ENCODE measurements at regions not wholly inside any gene's neighbourhood (a gene's known extent, or its start where the extent isn't known, plus 50 kb on each side); places are given as distances from the start of the nearest gene placed in this dataset.

DNA sequence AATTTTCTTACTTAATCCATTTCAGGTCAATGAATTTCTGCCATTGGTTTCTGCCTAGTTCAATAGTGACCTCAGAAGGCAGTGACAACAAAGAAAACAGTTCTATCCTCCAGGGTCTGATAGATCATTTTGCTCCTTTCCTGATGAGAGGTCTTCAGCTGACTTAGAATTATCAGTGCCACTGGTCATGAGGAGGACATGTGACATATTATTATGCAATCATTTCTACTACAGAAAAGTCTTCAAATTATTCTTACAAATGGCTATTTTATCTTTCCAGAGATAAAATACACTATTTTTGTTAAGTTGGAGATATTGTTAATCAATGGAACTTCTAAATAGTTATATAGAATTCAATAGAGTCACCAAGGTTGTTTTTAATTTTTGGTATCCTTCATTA lies 360.0 kb upstream of the GALNT5 start:
- TF ChIP-seq, protein P1, sequence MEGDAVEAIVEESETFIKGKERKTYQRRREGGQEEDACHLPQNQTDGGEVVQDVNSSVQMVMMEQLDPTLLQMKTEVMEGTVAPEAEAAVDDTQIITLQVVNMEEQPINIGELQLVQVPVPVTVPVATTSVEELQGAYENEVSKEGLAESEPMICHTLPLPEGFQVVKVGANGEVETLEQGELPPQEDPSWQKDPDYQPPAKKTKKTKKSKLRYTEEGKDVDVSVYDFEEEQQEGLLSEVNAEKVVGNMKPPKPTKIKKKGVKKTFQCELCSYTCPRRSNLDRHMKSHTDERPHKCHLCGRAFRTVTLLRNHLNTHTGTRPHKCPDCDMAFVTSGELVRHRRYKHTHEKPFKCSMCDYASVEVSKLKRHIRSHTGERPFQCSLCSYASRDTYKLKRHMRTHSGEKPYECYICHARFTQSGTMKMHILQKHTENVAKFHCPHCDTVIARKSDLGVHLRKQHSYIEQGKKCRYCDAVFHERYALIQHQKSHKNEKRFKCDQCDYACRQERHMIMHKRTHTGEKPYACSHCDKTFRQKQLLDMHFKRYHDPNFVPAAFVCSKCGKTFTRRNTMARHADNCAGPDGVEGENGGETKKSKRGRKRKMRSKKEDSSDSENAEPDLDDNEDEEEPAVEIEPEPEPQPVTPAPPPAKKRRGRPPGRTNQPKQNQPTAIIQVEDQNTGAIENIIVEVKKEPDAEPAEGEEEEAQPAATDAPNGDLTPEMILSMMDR (IDR thresholded peaks at IDR 0.05; ENCODE audit: control insufficient read depth, extremely low read depth, insufficient read depth): no peak
- DNase-seq (ENCODE audit: low read depth): no peak
- H3K4me3 ChIP-seq (ENCODE audit: low read depth, low read length): no peak overlapping the region

DNA sequence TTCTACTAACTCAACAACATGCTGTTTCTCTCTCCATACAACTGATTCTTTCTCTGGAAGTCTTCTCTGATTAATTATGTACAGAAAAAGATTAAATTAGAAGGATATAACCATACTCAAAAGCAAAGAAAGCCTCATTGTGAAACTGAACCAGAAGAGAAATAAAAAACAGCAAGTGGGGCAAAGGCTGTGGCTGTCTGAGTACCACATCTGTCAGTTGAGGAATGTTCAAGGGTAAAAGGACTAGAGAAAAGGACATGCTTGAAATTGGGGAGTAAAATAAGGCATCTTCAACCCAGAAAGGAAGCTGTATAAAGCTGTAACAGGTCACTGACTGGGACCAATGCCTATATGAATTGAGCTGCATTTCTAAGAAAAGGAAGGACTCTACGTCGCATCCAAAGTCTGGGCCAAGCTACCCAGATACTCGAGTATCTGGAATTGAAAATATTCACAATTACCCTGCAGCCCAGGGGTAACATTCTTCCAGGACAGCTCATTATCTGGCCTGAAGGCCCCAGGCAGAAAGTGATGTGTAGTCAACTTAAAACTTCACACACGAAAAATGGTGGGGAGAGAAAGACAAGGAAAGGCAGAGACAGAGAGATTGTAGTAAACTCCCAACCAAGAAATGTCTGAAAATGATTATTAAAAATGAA lies 356.0 kb upstream of the GALNT5 start:
- H3K4me3 ChIP-seq (ENCODE audit: low read depth, low read length): no peak overlapping the region
- TF ChIP-seq, protein P1 (IDR thresholded peaks at IDR 0.05; ENCODE audit: control insufficient read depth, extremely low read depth, insufficient read depth): no peak
- DNase-seq (ENCODE audit: low read depth): no peak

DNA sequence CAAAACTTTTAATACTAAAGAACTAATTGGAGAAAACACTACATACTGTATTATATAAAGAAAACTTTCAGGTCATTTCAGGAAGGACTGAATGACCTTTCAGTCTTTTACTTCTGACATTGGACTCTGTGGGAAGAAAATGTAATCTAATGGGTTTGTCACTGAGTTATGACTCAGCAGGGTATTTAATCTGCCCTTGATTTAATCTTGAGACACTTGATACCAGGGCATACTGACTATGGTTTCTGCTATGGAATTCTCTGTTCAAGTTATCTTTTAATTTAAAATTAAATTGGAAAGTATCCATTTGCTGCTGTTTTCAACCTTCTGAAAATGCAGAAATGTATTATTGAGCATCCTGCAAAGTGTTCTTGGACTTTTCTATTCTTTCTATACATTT lies 354.2 kb upstream of the GALNT5 start:
- no peak overlapping the region for H3K4me3 ChIP-seq (ENCODE audit: low read depth, low read length)
- TF ChIP-seq, protein P1 (IDR thresholded peaks at IDR 0.05; ENCODE audit: control insufficient read depth, extremely low read depth, insufficient read depth): no peak
- no peak for DNase-seq (ENCODE audit: low read depth)

DNA sequence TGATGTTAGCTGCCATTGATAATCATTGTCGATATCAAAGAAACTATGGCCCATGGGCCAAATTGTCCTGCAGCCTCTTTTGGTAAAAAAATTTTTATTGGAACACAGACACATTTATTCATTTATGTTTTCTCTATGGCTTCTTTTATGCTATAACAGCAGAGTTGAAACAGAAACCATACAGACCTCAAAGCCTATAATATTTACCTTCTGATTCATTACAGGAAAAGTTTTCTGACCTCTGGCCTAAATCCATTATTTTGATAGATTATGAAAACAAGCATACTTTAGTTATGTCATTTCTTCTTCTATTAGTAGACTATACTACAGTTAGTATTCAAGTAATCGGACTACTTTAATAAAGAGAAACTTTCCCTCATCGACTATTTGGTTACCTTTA lies 349.7 kb upstream of the GALNT5 start:
- no peak for DNase-seq (ENCODE audit: low read depth)
- H3K4me3 ChIP-seq (ENCODE audit: low read depth, low read length): no peak overlapping the region
- TF ChIP-seq, protein P1 (IDR thresholded peaks at IDR 0.05; ENCODE audit: control insufficient read depth, extremely low read depth, insufficient read depth): no peak

DNA sequence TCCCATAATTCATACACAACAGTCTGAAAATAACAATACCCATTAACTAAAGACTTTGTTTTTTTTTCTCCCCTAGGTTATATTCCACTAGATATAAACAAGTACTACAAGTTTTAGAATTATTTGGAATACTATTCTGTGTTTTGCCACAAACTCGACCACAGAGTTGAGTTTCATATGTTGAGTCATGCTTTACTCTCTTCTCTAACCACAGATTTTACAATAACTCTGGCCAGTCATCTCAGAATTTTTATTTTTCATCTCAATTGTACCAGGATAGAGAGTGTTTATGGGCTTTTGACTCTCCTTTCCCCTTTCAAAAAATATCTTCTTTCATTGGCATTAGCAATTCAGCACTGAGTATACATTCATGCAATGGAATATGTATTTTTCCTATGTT lies 348.7 kb upstream of the GALNT5 start:
- TF ChIP-seq, protein P1 (IDR thresholded peaks at IDR 0.05; ENCODE audit: control insufficient read depth, extremely low read depth, insufficient read depth): no peak
- H3K4me3 ChIP-seq (ENCODE audit: low read depth, low read length): no peak overlapping the region
- DNase-seq (ENCODE audit: low read depth): no peak

DNA sequence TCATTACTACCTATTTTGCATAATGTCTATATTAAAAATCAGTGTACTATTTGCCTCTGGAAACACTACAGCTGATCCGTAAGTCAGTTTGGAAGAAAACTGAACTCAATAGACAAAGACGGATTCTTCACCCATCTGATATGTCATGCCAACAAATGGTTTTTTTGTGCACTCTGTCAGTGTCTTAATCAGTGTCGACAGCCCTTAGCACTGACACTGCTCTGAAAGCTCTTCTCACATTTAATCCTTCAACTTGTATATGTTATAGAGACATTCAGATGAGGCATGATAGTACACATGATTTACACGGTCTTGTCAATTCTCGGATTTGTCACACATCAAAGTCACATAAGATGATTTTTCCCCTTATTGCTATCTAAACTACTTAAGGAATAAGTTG lies 347.5 kb upstream of the GALNT5 start:
- TF ChIP-seq, protein P1 (IDR thresholded peaks at IDR 0.05; ENCODE audit: control insufficient read depth, extremely low read depth, insufficient read depth): no peak
- DNase-seq (ENCODE audit: low read depth): no peak
- no peak overlapping the region for H3K4me3 ChIP-seq (ENCODE audit: low read depth, low read length)

DNA sequence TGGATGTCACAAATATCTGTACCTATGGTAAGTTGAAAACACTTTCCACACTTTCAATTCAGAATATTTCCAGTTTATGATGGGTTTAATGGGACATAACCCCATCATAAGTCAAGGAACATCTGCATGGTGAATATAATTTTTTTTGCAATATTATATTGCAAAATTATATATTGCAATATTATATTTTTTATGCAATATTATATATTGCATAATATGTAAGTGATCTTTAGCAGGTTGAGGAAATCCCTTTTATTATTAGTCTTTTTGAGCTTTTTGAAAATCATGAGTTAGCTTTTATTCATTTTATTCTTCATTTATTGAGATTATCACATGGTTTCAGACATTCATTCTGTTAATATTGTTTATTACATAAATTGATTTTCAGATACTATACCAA lies 342.2 kb upstream of the GALNT5 start:
- DNase-seq (ENCODE audit: low read depth): no peak
- TF ChIP-seq, protein P1 (IDR thresholded peaks at IDR 0.05; ENCODE audit: control insufficient read depth, extremely low read depth, insufficient read depth): no peak

More for the DNA sequence above, 342.2 kb upstream of the GALNT5 start:
- no peak overlapping the region for H3K4me3 ChIP-seq (ENCODE audit: low read depth, low read length)
